IMR-90 (cell line): ENCODE measurements at regions not wholly inside any gene's neighbourhood (a gene's known extent, or its start where the extent isn't known, plus 50 kb on each side); places are given as distances from the start of the nearest gene placed in this dataset.
A peak's percentile ranks its signal among the peaks of the same experiment; 100 is the strongest.

ENCODE experiments used
- ATAC-seq: fragments of 200-7000 bp; cut with Tn5 transposase; 2 replicates; pipeline ENCODE4 v1.9.1; 2020; ENCODE audit warnings: low read depth, mild to moderate bottlenecking, moderate library complexity
- BruUV-seq: library from RNA; stranded (reverse); fragments of 400-500 nt; replicated peaks from 2 replicates; lab custom pipeline; 2021; lab: Mats Ljungman, UMichigan
- CTCF ChIA-PET: fragments of 300-600 bp; formaldehyde crosslinking; extraction: SDS; loops from one replicate; lab custom pipeline; 2021; ENCODE audit warnings: antibody characterized with exemption; lab: Yijun Ruan, JAX
- POLR2A ChIA-PET: fragments of 300-600 bp; sonication (Branson Sonifier 250); formaldehyde crosslinking; loops from one replicate; lab custom pipeline; 2022; ENCODE audit warnings: antibody characterized with exemption; ENCODE audit not compliant: unreplicated experiment; lab: Charles Lee
- DNase-seq: peaks from one replicate; pipeline ENCODE4 v3.0.0; 2013
- H2AFZ ChIP-seq: replicated peaks from 2 replicates; pipeline ENCODE3; 2013; ENCODE audit warnings: low read length, mild to moderate bottlenecking; ENCODE audit not compliant: poor library complexity
- H2AK5ac ChIP-seq: 2 replicates; pipeline ENCODE4 v1.6.1; 2013; ENCODE audit warnings: low read depth, low read length, inconsistent platforms
- H2AK9ac ChIP-seq: replicated peaks from 2 replicates; pipeline ENCODE3; 2013; ENCODE audit warnings: mild to moderate bottlenecking, low read depth, low read length, moderate library complexity; ENCODE audit not compliant: poor library complexity
- H2BK120ac ChIP-seq: 2 replicates; pipeline ENCODE4 v1.6.1; 2013; ENCODE audit warnings: low read depth, low read length, inconsistent platforms
- H2BK15ac ChIP-seq: 3 replicates; pipeline ENCODE4 v1.6.1; 2013; ENCODE audit warnings: low read depth, low read length, inconsistent platforms
- H2BK20ac ChIP-seq: 2 replicates; pipeline ENCODE4 v1.6.1; 2013; ENCODE audit warnings: low read depth, mild to moderate bottlenecking, inconsistent platforms, low read length, moderate library complexity
- H2BK5ac ChIP-seq: 2 replicates; pipeline ENCODE4 v1.6.1; 2013; ENCODE audit warnings: mild to moderate bottlenecking, low read depth, low read length, inconsistent platforms; ENCODE audit not compliant: poor library complexity, severe bottlenecking
- H3K14ac ChIP-seq: replicated peaks from 2 replicates; pipeline ENCODE4 v1.6.1; 2013; ENCODE audit warnings: low read depth, low read length, inconsistent platforms
- H3K18ac ChIP-seq: 2 replicates; pipeline ENCODE4 v1.6.1; 2013; ENCODE audit warnings: low read depth, low read length, control low read depth
- H3K23ac ChIP-seq: 2 replicates; pipeline ENCODE4 v1.6.1; 2013; ENCODE audit warnings: low read depth, low read length, inconsistent platforms
- H3K27ac ChIP-seq: 2 replicates; pipeline ENCODE4 v1.5.1; 2013; ENCODE audit warnings: mild to moderate bottlenecking, control low read depth, low read length; ENCODE audit not compliant: insufficient read depth
- H3K27me3 ChIP-seq: 2 replicates; pipeline ENCODE4 v1.6.1; 2013; ENCODE audit warnings: low read length; ENCODE audit not compliant: control insufficient read depth, insufficient read depth
- H3K36me3 ChIP-seq: 2 replicates; pipeline ENCODE4 v1.6.1; 2013; ENCODE audit warnings: low read length, mixed read lengths; ENCODE audit not compliant: control insufficient read depth, insufficient read depth
- H3K4ac ChIP-seq: 2 replicates; pipeline ENCODE4 v1.6.1; 2013; ENCODE audit warnings: low read depth, low read length, inconsistent platforms
- H3K4me1 ChIP-seq: 2 replicates; pipeline ENCODE4 v1.6.1; 2013; ENCODE audit warnings: low read length, mixed read lengths; ENCODE audit not compliant: control insufficient read depth, insufficient read depth
- H3K4me2 ChIP-seq: 2 replicates; pipeline ENCODE4 v1.6.1; 2013; ENCODE audit warnings: low read depth, mild to moderate bottlenecking, control low read depth, low read length, moderate library complexity
- H3K4me3 ChIP-seq: 2 replicates; pipeline ENCODE4 v1.5.1; 2013; ENCODE audit warnings: low read depth, mild to moderate bottlenecking, control low read depth, low read length, moderate library complexity; ENCODE audit not compliant: insufficient read depth
- H3K56ac ChIP-seq: 2 replicates; pipeline ENCODE4 v1.6.1; 2013; ENCODE audit warnings: low read length, inconsistent platforms; ENCODE audit not compliant: insufficient read depth; ENCODE audit errors: extremely low read depth
- H3K79me1 ChIP-seq, 2 experiments: 2 replicates each; pipeline ENCODE4 v1.6.1; 2013; ENCODE audit warnings: low read length in 2 of 2, inconsistent platforms in 1 of 2, low read depth in 1 of 2
- H3K9ac ChIP-seq: 2 replicates; pipeline ENCODE4 v1.6.1; 2013; ENCODE audit warnings: low read depth, low read length, control low read depth
- H3K9me1 ChIP-seq: 2 replicates; pipeline ENCODE4 v1.6.1; 2013; ENCODE audit warnings: low read length, inconsistent platforms; ENCODE audit not compliant: insufficient read depth
- H3K9me3 ChIP-seq: 2 replicates; pipeline ENCODE4 v1.6.1; 2013; ENCODE audit warnings: low read length; ENCODE audit not compliant: control insufficient read depth, insufficient read depth
- H4K20me1 ChIP-seq: 2 replicates; pipeline ENCODE4 v1.6.1; 2013; ENCODE audit warnings: low read length, inconsistent platforms; ENCODE audit not compliant: insufficient read depth
- H4K5ac ChIP-seq: 2 replicates; pipeline ENCODE4 v1.6.1; 2013; ENCODE audit warnings: mild to moderate bottlenecking, low read depth, low read length, control low read depth
- H4K8ac ChIP-seq, 2 experiments: 2 replicates each; pipeline ENCODE4 v1.6.1; 2013; ENCODE audit warnings: low read depth in 2 of 2, low read length in 2 of 2, control low read depth in 1 of 2, inconsistent platforms in 1 of 2
- H4K91ac ChIP-seq: 2 replicates; pipeline ENCODE4 v1.6.1; 2013; ENCODE audit warnings: low read depth, low read length, inconsistent platforms; ENCODE audit not compliant: insufficient read depth
- BHLHE40 ChIP-seq: fragments of 150-350 bp; IDR thresholded peaks from 2 replicates; pipeline ENCODE4 v1.6.1; 2016; ENCODE audit warnings: mild to moderate bottlenecking, low read depth, low read length
- CEBPB ChIP-seq: IDR thresholded peaks from 2 replicates; pipeline ENCODE4 v1.6.1; 2012; ENCODE audit warnings: low read depth, low read length, improper control_type of control experiment
- CHD1 ChIP-seq: IDR thresholded peaks from 2 replicates; pipeline ENCODE4 v1.6.1; 2012; ENCODE audit warnings: low read depth, low read length, improper control_type of control experiment
- FOS ChIP-seq: fragments of 150-350 bp; IDR thresholded peaks from 2 replicates; pipeline ENCODE4 v1.6.1; 2016; ENCODE audit warnings: low read depth, low read length
- MAFK ChIP-seq: IDR thresholded peaks from 2 replicates; pipeline ENCODE4 v1.6.1; 2012; ENCODE audit warnings: low read depth, low read length, improper control_type of control experiment
- MAZ ChIP-seq: IDR thresholded peaks from 2 replicates; pipeline ENCODE4 v1.6.1; 2012; ENCODE audit warnings: low read depth, mild to moderate bottlenecking, low read length, improper control_type of control experiment, moderate library complexity, borderline replicate concordance
- MXI1 ChIP-seq: IDR thresholded peaks from 2 replicates; pipeline ENCODE4 v1.6.1; 2012; ENCODE audit warnings: low read depth, mild to moderate bottlenecking, low read length, moderate library complexity, borderline replicate concordance
- NFE2L2 ChIP-seq: fragments of 150-350 bp; IDR thresholded peaks from 2 replicates; pipeline ENCODE4 v1.6.1; 2016; ENCODE audit warnings: low read depth, mild to moderate bottlenecking, low read length
- POLR2A ChIP-seq: IDR thresholded peaks from 2 replicates; pipeline ENCODE4 v1.6.1; 2012; ENCODE audit warnings: mild to moderate bottlenecking, low read depth, low read length
- RAD21 ChIP-seq: IDR thresholded peaks from 2 replicates; pipeline ENCODE4 v1.6.1; 2012; ENCODE audit warnings: low read length, improper control_type of control experiment
- RCOR1 ChIP-seq: IDR thresholded peaks from 2 replicates; pipeline ENCODE4 v1.6.1; 2012; ENCODE audit warnings: mild to moderate bottlenecking, low read length, improper control_type of control experiment; ENCODE audit not compliant: insufficient replicate concordance
- RFX5 ChIP-seq: IDR thresholded peaks from 2 replicates; pipeline ENCODE4 v1.8.0; 2012; ENCODE audit warnings: low read depth, mild to moderate bottlenecking, low read length, moderate library complexity
- SMC3 ChIP-seq: fragments of 150-350 bp; IDR thresholded peaks from 2 replicates; pipeline ENCODE4 v1.6.1; 2016; ENCODE audit warnings: low read depth, mild to moderate bottlenecking, antibody characterized with exemption, low read length, moderate library complexity
- WGBS, 2 experiments: methylation state at CpG; one replicate each; pipeline versions ENCODE4 v1.1.5 to v1.1.7; 2013; ENCODE audit warnings: missing lambda C conversion rate in 2 of 2; ENCODE audit not compliant: insufficient read length in 1 of 2; ENCODE audit errors: extremely low coverage in 2 of 2; 5-methylcytosine and 5-hydroxymethylcytosine counted together
- dilution Hi-C: fragments of 300-500 bp; cut with HindIII; formaldehyde crosslinking; loops from one replicate; pipeline ENCODE4 v1.14.3; 2018; ENCODE audit warnings: low sequenced_read_pairs; ENCODE audit not compliant: unreplicated experiment
- in situ Hi-C: fragments of 300-500 bp; cut with MboI; formaldehyde crosslinking; loops from 3 replicates; pipeline ENCODE4 v1.14.3; 2019; ENCODE audit warnings: low sequenced_read_pairs, inconsistent platforms, mixed read lengths
- intact Hi-C: fragments of 100-400 bp; cut with micrococcal nuclease; formaldehyde crosslinking; loops from 2 replicates; pipeline ENCODE4 v1.10.0; 2022
- TF ChIP-seq, protein P1 (sequence below): conservative IDR thresholded peaks from 2 replicates; pipeline ENCODE4 v1.5.1; 2012; ENCODE audit warnings: mild to moderate bottlenecking, low read depth, low read length, improper control_type of control experiment
- TF ChIP-seq, protein P2 (sequence below): fragments of 150-350 bp; IDR thresholded peaks from 2 replicates; pipeline ENCODE4 v1.6.1; 2017; ENCODE audit warnings: mild to moderate bottlenecking, antibody characterized with exemption, low read length, low read depth
- TF ChIP-seq, protein P3 (sequence below): fragments of 150-350 bp; IDR thresholded peaks from 2 replicates; pipeline ENCODE4 v1.6.1; 2016; ENCODE audit warnings: low read depth, mild to moderate bottlenecking, low read length, moderate library complexity, borderline replicate concordance

DNA sequence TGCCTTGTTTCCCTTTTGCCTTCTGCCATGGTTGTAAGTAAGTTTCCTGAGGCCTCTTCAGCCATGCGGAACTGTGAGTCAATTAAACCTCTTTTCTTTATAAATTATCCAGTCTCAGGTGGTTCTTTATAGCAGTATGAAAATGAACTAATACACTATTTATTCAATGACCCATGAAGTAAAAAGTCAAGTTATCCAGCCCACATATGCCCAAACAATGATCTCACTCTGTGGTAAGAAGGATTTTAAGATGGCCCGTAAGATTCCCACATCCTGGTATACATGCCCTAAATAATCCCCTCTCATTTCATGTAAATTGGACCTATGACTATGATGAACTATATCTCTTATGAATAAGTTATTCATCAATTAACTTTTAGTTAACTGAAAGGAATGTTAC is 1008.3 kb upstream of the B3GALT2 start:
- Histone ChIP-seq H2BK15ac (no peak overlapping the region), H3K9me3 (no peaks in the 10 kb centered on the region), H3K79me1 (no peaks in the 10 kb centered on the region), H3K4me1 (no peaks in the 10 kb centered on the region), H3K9me1 (no peaks in the 10 kb centered on the region), H2AK5ac (no peak overlapping the region), H4K5ac (no peak overlapping the region), H3K23ac (no peak overlapping the region), H2AK9ac (no peak overlapping the region), H2BK120ac (no peak overlapping the region), H2AFZ (no peak overlapping the region), H3K14ac (no peak overlapping the region), H3K9ac (no peak overlapping the region), H2BK20ac (no peak overlapping the region), H2BK5ac (no peak overlapping the region), H3K27me3 (no peaks in the 10 kb centered on the region), H4K20me1 (no peaks in the 10 kb centered on the region), H4K8ac (no peak overlapping the region), H3K56ac (no peak overlapping the region), H3K36me3 (no peaks in the 10 kb centered on the region), H3K4ac (no peak overlapping the region), H3K4me2 (no peak overlapping the region), H3K4me3 (no peak overlapping the region), H3K27ac (no peak overlapping the region), H4K91ac (no peak overlapping the region), H3K18ac (no peak overlapping the region)
- no TSS peak for BruUV-seq
- DNase-seq, result peak; percentile 35
- dilution Hi-C loops, result no loop called here
- ATAC-seq, result no peak
- ChIA-PET POLR2A (no interaction called here), CTCF (no interaction called here)
- TF ChIP-seq FOS, result no peak
- TF ChIP-seq, protein P1, sequence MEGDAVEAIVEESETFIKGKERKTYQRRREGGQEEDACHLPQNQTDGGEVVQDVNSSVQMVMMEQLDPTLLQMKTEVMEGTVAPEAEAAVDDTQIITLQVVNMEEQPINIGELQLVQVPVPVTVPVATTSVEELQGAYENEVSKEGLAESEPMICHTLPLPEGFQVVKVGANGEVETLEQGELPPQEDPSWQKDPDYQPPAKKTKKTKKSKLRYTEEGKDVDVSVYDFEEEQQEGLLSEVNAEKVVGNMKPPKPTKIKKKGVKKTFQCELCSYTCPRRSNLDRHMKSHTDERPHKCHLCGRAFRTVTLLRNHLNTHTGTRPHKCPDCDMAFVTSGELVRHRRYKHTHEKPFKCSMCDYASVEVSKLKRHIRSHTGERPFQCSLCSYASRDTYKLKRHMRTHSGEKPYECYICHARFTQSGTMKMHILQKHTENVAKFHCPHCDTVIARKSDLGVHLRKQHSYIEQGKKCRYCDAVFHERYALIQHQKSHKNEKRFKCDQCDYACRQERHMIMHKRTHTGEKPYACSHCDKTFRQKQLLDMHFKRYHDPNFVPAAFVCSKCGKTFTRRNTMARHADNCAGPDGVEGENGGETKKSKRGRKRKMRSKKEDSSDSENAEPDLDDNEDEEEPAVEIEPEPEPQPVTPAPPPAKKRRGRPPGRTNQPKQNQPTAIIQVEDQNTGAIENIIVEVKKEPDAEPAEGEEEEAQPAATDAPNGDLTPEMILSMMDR, result no peak
- TF ChIP-seq, protein P2, sequence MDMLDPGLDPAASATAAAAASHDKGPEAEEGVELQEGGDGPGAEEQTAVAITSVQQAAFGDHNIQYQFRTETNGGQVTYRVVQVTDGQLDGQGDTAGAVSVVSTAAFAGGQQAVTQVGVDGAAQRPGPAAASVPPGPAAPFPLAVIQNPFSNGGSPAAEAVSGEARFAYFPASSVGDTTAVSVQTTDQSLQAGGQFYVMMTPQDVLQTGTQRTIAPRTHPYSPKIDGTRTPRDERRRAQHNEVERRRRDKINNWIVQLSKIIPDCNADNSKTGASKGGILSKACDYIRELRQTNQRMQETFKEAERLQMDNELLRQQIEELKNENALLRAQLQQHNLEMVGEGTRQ, result no peak
- TF ChIP-seq CHD1, result no peak
- TF ChIP-seq SMC3, result no peak
- TF ChIP-seq RFX5, result no peak
- TF ChIP-seq BHLHE40, result no peak
- no peak for TF ChIP-seq POLR2A
- TF ChIP-seq, protein P3, sequence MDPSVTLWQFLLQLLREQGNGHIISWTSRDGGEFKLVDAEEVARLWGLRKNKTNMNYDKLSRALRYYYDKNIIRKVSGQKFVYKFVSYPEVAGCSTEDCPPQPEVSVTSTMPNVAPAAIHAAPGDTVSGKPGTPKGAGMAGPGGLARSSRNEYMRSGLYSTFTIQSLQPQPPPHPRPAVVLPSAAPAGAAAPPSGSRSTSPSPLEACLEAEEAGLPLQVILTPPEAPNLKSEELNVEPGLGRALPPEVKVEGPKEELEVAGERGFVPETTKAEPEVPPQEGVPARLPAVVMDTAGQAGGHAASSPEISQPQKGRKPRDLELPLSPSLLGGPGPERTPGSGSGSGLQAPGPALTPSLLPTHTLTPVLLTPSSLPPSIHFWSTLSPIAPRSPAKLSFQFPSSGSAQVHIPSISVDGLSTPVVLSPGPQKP, result no peak
- no peak for TF ChIP-seq RAD21
- TF ChIP-seq MAZ, result no peak
- no peak for TF ChIP-seq CEBPB
- TF ChIP-seq NFE2L2, result no peak
- TF ChIP-seq RCOR1, result no peak
- no peak for TF ChIP-seq MAFK
- no peak for TF ChIP-seq MXI1
- WGBS, 2 experiments, result no CpG with 5 or more reads among the region's 2 CpGs
- intact Hi-C loops, result no loop called here
- in situ Hi-C loops, result no loop called here
